Common myeloid progenitor, CD34-positive (primary cell): ENCODE measurements at regions not wholly inside any gene's neighbourhood (a gene's known extent, or its start where the extent isn't known, plus 50 kb on each side); places are given as distances from the start of the nearest gene placed in this dataset.

ENCODE experiments used
- CTCF ChIA-PET: fragments of 350-600 bp; sonication (Branson Sonifier 250); formaldehyde crosslinking; loops from one replicate; lab custom pipeline; 2021; ENCODE audit warnings: antibody characterized with exemption; lab: Charles Lee
- POLR2A ChIA-PET: fragments of 350-600 bp; sonication (Branson Sonifier 250); formaldehyde crosslinking; loops from one replicate; lab custom pipeline; 2021; ENCODE audit warnings: antibody characterized with exemption; lab: Charles Lee
- DNase-seq, 3 donors: peaks; one replicate each; pipeline versions ENCODE4 v3.0.0 to v3.0.0-alpha.2; 2013
- H3K27ac ChIP-seq, 2 experiments: 1 replicate in 1 of 2; 2 replicates in 1 of 2; pipeline ENCODE4 v1.7.0; 2013; ENCODE audit warnings: inconsistent platforms in 2 of 2, low read length in 2 of 2, mild to moderate bottlenecking in 2 of 2, low read depth in 1 of 2, moderate library complexity in 1 of 2; ENCODE audit not compliant: severe bottlenecking in 2 of 2, insufficient read depth in 1 of 2, poor library complexity in 1 of 2
- H3K27me3 ChIP-seq, 5 experiments: replicated peaks in 2 of 5; 1 replicate in 3 of 5; 2 replicates in 2 of 5; pipeline versions ENCODE4 v1.6.1 to v1.7.0; 2013; ENCODE audit warnings: low read length in 4 of 5, mild to moderate bottlenecking in 2 of 5, moderate library complexity in 2 of 5, inconsistent platforms in 1 of 5; ENCODE audit not compliant: insufficient read depth in 5 of 5, control insufficient read depth in 4 of 5
- H3K36me3 ChIP-seq, 4 experiments: 1 replicate in 2 of 4; 2 replicates in 2 of 4; pipeline versions ENCODE4 v1.6.1 to v1.7.0; 2013; ENCODE audit warnings: low read length in 3 of 4, control low read depth in 1 of 4, mild to moderate bottlenecking in 1 of 4; ENCODE audit not compliant: control insufficient read depth in 4 of 4, insufficient read depth in 4 of 4
- H3K4me1 ChIP-seq, 4 experiments: 1 replicate in 3 of 4; 2 replicates in 1 of 4; pipeline versions ENCODE4 v1.6.1 to v1.7.1; 2013; ENCODE audit warnings: low read length in 3 of 4, mild to moderate bottlenecking in 3 of 4, control low read depth in 1 of 4, inconsistent platforms in 1 of 4, moderate library complexity in 1 of 4; ENCODE audit not compliant: control insufficient read depth in 4 of 4, insufficient read depth in 4 of 4; ENCODE audit errors: control extremely low read depth in 1 of 4
- H3K4me3 ChIP-seq, 7 experiments: 1 replicate in 4 of 7; 2 replicates in 3 of 7; pipeline versions ENCODE4 v1.5.1 to v1.7.0; 2013; ENCODE audit warnings: mild to moderate bottlenecking in 7 of 7, low read length in 6 of 7, moderate library complexity in 6 of 7, inconsistent platforms in 2 of 7, low read depth in 2 of 7, control low read depth in 1 of 7; ENCODE audit not compliant: insufficient read depth in 4 of 7, control insufficient read depth in 1 of 7; ENCODE audit errors: extremely low read depth in 1 of 7
- H3K9me3 ChIP-seq, 5 experiments: 1 replicate in 4 of 5; 2 replicates in 1 of 5; pipeline versions ENCODE4 v1.6.1 to v1.7.1; 2013; ENCODE audit warnings: low read length in 4 of 5, mild to moderate bottlenecking in 2 of 5, inconsistent platforms in 1 of 5, low read depth in 1 of 5, moderate library complexity in 1 of 5; ENCODE audit not compliant: control insufficient read depth in 4 of 5, insufficient read depth in 2 of 5; ENCODE audit errors: control extremely low read depth in 1 of 5
- WGBS: methylation state at CpG from one replicate; pipeline ENCODE4 v1.1.5; 2013; ENCODE audit not compliant: insufficient coverage; 5-methylcytosine and 5-hydroxymethylcytosine counted together

DNA sequence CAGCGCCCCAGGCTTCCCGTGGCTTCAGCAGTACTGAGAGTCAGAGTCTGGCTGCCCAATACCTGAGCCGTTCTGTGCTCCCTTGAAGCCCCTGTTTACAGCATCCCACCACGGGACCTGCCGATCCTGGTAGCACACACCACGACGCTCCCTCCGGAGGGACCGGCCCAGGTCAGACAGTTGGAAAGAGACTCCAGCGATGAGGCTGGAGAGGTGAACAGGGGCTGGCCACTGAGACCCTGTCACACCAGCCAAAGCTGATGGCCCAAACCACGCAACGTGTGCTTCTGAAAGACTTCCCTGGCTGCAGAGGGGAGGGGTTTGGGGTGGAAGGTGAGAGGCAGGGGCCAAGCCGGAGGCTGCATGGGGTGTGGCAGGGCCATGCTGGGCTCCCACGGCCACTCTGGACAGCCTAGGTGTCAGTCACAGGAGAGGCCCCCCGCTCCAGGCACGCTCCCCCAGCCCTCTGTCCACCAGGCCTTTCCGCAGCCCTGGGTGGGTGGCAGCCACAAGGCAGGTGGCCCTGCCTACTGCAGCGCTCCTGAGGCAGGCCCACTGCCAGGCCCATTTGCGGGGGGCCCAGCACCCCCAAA, 140.2 kb upstream of the CHST15 start:
- H3K27ac ChIP-seq = no peak overlapping the region
- H3K27me3 ChIP-seq = peaks cover 0 to 2% (median 0%) of the 10 kb centered on the region in 5 experiments
- CTCF ChIA-PET = interaction anchor here (0.7 to 0.9 kb wide), 2 partner anchors 15 to 25 kb away, joined by 3 read pairs; no protein-coding TSS in a partner anchor
- DNase-seq = no peak
- H3K36me3 ChIP-seq = no peaks in the 10 kb centered on the region
- peaks cover 0 to 4% (median 0%) of the 10 kb centered on the region in 5 experiments for H3K9me3 ChIP-seq
- H3K4me1 ChIP-seq = no peaks in the 10 kb centered on the region
- POLR2A ChIA-PET = no interaction called here
- WGBS = 94% methylated on average over 14 of the region's 19 CpGs
- H3K4me3 ChIP-seq = no peak overlapping the region

DNA sequence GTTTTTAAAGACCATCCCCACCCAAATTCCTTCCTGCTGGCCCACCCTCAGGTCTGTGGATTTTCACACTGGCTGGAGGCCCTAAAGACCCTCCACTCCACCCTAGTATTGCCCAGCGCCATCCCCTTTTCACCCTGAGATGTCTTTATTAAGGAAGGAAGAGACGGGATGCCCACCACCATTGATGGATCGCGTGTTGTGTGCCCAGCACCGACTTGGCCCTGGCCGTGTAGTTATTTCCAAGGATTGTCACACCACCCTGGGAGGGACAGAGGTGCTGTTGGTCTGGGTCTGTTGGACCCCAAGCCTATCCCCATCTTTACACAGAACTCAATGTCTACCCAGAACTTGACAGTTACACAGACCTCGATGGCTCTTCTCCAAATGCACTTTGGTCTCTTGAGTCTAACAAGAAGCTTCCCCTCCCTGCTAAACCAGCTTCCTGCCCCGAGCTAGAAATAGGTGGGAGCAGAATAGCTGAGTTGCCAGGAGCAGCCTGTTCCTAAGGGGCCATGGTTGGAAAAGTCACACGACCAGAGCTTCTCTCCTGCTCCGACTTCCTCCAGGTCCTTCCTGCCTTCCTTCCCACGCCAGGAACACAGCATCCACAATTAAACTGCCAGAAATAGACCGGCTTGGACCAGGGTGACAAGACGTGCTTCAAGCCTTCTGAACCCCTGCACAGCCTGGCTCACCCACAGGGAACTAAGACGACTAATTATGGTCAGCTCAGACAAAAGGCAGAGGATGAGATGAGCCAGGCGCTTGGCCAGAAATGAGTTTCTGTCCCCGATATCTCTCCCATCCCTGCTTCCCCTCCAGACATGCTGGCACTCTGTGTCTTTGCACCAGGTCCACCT, 139.5 kb upstream of the CHST15 start:
- H3K27ac ChIP-seq = no peak overlapping the region
- 60% methylated on average over 9 of the region's 16 CpGs for WGBS
- peaks cover 0 to 4% (median 0%) of the 10 kb centered on the region in 5 experiments for H3K9me3 ChIP-seq
- DNase-seq = peak in 2 of 3 donors; percentile 39 to 52
- ChIA-PET POLR2A (no interaction called here), CTCF (interaction anchor here (0.7 to 1.1 kb wide), 3 partner anchors 9 to 25 kb away, joined by 3 read pairs; no protein-coding TSS in a partner anchor)
- no peaks in the 10 kb centered on the region for H3K4me1 ChIP-seq
- H3K27me3 ChIP-seq = peaks cover 0 to 2% (median 0%) of the 10 kb centered on the region in 5 experiments
- no peak overlapping the region for H3K4me3 ChIP-seq
- H3K36me3 ChIP-seq = no peaks in the 10 kb centered on the region

DNA sequence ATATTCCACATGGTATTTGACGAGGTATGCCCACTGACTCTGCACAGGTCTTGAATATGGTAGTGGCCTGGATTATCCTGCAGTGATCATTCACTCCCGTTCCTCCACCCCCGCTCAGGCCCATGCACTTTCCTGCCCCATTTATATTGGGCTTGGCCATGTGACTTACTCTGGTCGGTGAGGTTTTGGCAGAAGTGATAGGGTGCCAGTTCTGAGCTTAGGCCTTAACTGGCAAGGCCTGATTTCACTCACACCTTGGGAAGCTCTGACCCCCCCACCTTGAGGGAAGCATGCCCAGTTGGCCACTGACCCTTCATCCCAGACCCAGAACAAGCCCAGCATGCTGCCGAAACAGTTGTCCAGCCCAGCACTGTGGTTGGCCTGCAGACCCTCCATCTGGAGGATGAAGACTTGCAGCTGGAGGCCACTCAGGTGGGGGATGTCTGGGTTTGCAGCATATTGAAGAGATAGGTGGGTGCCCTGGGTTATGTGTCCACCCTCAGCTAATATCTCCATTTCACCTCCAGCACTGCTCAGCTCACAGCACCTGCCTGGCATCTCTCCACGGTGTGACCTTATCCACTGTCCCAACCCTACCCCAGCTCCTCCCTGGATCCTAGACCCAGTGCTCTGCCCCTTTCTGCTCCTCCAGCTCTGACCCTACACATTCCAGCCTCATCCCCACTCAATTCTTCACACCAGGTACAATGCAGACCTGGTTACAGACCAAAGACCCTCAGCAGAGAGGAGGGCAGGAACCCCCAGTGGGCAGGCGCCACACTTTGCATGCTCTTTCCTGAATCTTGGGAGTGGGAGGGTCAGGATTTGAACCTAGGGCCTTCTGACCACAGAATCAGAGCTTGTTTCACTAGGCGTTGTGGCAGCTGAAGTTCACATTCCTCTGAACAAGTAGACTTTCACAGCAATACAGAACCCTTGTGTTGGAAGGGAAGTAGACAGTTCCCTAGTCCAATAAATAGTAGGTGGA, 138.1 kb upstream of the CHST15 start:
- WGBS = 87% methylated on average over 7 of the region's 8 CpGs
- ChIA-PET CTCF (interaction anchor here (0.8 to 1.3 kb wide), 7 partner anchors 8 to 236 kb away, joined by 3 to 4 read pairs (median 3); no protein-coding TSS in a partner anchor), POLR2A (interaction anchor here (0.6 kb wide), 1 partner anchor 273 kb away, joined by 3 read pairs; no protein-coding TSS in a partner anchor)
- DNase-seq = peak; percentile 52 to 97 (median 96)
- peaks cover 0 to 2% (median 0%) of the 10 kb centered on the region in 5 experiments for H3K27me3 ChIP-seq
- no peaks in the 10 kb centered on the region for H3K4me1 ChIP-seq
- H3K9me3 ChIP-seq = peaks cover 0 to 1% (median 0%) of the 10 kb centered on the region in 5 experiments
- no peak overlapping the region for H3K4me3 ChIP-seq
- no peaks in the 10 kb centered on the region for H3K36me3 ChIP-seq
- H3K27ac ChIP-seq = no peak overlapping the region

DNA sequence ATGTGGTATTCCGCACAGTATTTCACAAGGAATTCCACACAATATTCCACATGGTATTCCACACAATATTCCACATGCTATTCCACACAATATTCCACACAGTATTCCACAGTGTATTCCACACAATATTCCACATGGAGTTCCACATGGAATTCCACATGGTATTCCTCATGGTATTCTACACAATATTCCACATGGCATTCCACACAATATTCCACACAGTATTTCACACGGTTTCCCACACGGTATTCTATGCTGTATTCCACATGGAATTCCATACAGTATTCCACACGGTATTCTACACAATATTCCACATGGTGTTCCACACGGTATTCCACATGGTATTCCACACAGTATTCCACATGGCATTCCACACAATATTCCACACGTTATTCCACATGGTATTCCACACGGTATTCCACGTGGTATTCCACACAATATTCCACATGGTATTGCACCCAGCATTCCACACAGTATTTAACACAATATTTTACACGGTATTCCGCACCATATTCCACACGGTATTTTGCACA, 137.3 kb upstream of the CHST15 start:
- 94% methylated on average over 9 of the region's 11 CpGs for WGBS
- CTCF ChIA-PET = interaction anchor here (0.8 to 1.0 kb wide), 2 partner anchors 9 to 17 kb away, joined by 3 read pairs; no protein-coding TSS in a partner anchor

DNA sequence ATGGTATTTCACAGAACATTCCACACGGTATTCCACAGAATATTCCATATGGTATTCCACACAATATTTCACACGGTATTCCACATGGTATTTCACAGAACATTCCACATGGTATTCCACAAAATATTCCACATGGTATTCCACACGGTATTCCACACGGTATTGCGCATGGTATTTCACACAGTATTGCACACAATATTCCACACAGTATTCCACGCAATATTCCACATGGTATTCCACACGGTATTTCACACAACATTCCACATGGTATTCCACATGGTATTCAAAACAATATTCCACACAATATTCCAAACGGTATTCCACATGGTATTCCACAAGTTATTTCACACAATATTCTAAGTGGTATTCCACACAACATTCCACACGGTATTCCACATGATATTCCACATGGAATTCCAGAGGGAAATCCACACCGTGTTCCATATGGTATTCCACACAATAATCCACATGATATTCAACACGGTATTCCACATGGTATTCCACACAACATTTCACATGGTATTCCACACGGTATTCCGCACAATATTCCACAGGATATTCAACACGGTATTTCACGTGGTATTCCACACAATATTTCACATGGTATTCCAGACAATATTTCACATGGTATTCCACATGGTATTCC, 136.7 kb upstream of the CHST15 start:
- 87% methylated on average over 14 of the region's 15 CpGs for WGBS
- Histone ChIP-seq H3K9me3 (no peaks in the 10 kb centered on the region), H3K27ac (no peak overlapping the region), H3K36me3 (no peaks in the 10 kb centered on the region), H3K4me1 (no peaks in the 10 kb centered on the region), H3K4me3 (no peak overlapping the region), H3K27me3 (peaks cover 0 to 2% (median 0%) of the 10 kb centered on the region in 5 experiments)
- ChIA-PET POLR2A (no interaction called here), CTCF (no interaction called here)
- DNase-seq = peak in 1 of 3 donors; percentile 72

More for the DNA sequence above, 137.3 kb upstream of the CHST15 start:
- H3K4me3 ChIP-seq = no peak overlapping the region
- no peaks in the 10 kb centered on the region for H3K9me3 ChIP-seq
- no peak overlapping the region for H3K27ac ChIP-seq
- POLR2A ChIA-PET = no interaction called here
- no peak for DNase-seq
- no peaks in the 10 kb centered on the region for H3K36me3 ChIP-seq
- H3K27me3 ChIP-seq = peaks cover 0 to 2% (median 0%) of the 10 kb centered on the region in 5 experiments
- H3K4me1 ChIP-seq = no peaks in the 10 kb centered on the region
